Activated CD4-positive, alpha-beta T cell treated with anti-CD3 and anti-CD28 coated beads, Interleukin-2, amount 10 ng/mL, durations not matched to agents 7 days and 5 days (primary cell): ENCODE measurements at regions not wholly inside any gene's neighbourhood (a gene's known extent, or its start where the extent isn't known, plus 50 kb on each side); places are given as distances from the start of the nearest gene placed in this dataset.

ENCODE experiments used
- CTCF ChIA-PET: fragments of 350-600 bp; sonication (Branson Sonifier 250); formaldehyde crosslinking; loops from one replicate; lab custom pipeline; 2021; ENCODE audit warnings: antibody characterized with exemption; lab: Charles Lee
- POLR2A ChIA-PET: fragments of 350-600 bp; sonication (Branson Sonifier 250); formaldehyde crosslinking; loops from one replicate; lab custom pipeline; 2021; ENCODE audit warnings: antibody characterized with exemption; lab: Charles Lee
- DNase-seq: peaks from one replicate; pipeline ENCODE4 v3.0.0-alpha.2; 2020
- H3K27ac Mint-ChIP-seq: one replicate; pipeline ENCODE4 v1.8.0; 2021; ENCODE audit warnings: mild to moderate bottlenecking, moderate library complexity, mixed read lengths
- H3K27me3 Mint-ChIP-seq: one replicate; pipeline ENCODE4 v1.8.0; 2021; ENCODE audit warnings: mixed read lengths
- H3K36me3 Mint-ChIP-seq: one replicate; pipeline ENCODE4 v1.8.0; 2021; ENCODE audit warnings: low read depth, mixed read lengths
- H3K4me1 Mint-ChIP-seq: one replicate; pipeline ENCODE4 v1.8.0; 2021; ENCODE audit warnings: mixed read lengths
- H3K4me3 Mint-ChIP-seq: one replicate; pipeline ENCODE4 v1.8.0; 2021; ENCODE audit warnings: mild to moderate bottlenecking, moderate library complexity, mixed read lengths
- H3K9me3 Mint-ChIP-seq: one replicate; pipeline ENCODE4 v1.8.0; 2021; ENCODE audit warnings: mixed read lengths

DNA sequence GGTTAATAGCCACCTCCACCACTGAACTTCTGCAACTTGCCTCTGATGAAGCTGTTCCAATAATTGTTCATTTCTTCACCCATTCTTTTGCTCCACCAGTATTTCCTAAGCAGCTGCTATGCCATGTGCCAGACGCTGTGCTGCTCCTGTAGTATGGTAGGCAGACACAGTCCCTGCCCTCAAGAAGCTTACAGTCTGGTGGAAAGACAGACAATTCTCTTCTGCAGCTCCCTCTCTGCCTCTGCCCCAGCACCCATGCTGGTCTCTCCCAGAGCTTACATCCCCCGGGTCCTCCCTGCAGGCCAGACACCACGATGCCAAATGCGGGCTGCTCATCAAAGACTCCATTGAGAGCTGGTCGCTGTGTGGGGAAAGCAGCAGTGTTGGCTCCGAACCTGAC lies 111.6 kb upstream of the ESRRB start:
- peaks cover 5% of the 10 kb centered on the region for H3K27me3 Mint-ChIP-seq
- no peak overlapping the region for H3K27ac Mint-ChIP-seq
- H3K9me3 Mint-ChIP-seq = no peaks in the 10 kb centered on the region
- H3K36me3 Mint-ChIP-seq = no peaks in the 10 kb centered on the region
- H3K4me3 Mint-ChIP-seq = no peak overlapping the region
- POLR2A ChIA-PET = no interaction called here
- no peak for DNase-seq
- CTCF ChIA-PET = interaction anchor here (1.1 kb wide), 1 partner anchor 12 kb away, joined by 5 read pairs; no protein-coding TSS in a partner anchor
- no peaks in the 10 kb centered on the region for H3K4me1 Mint-ChIP-seq

DNA sequence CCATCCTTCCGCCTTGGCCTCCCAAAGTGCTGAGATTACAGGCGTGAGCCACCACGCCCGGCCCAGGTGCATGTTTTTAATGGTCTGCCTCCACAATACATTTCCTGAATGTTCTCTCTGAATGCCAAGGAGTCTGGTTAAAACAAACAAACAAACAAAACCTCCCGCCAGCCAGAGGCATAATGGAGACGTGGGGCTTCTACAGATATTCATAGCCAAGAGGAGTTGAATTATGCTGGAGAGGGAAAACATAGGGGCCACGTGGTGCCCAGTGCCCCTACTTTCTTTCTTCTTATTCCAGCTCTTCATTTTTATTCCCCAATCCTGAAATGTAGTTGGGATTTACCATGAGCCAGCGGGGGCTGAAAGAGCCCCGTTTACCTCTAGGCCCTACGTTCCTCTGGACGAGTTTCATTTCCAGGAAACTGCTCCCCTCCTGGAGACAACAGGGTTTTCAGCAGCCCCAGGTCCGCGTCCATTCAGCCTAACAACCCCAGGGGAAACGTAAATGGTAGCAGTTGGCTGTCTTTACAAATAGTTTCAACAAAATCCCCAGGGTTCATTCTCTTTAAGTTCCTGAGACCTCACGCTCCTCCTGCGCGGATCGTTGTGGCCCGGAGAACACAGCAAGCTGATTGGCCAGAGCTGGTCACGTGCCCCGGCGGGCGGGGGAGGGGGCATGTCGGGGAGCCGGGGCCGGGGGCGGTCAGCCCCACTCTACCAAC lies 108.5 kb upstream of the ESRRB start:
- Mint-ChIP-seq H3K36me3 (no peaks in the 10 kb centered on the region), H3K9me3 (no peaks in the 10 kb centered on the region), H3K27me3 (peaks cover 9% of the 10 kb centered on the region), H3K4me1 (no peaks in the 10 kb centered on the region), H3K4me3 (no peak overlapping the region), H3K27ac (no peak overlapping the region)
- peak; percentile 9 for DNase-seq
- ChIA-PET CTCF (interaction anchor here (1.0 kb wide), 1 partner anchor 8 kb away, joined by 3 read pairs; no protein-coding TSS in a partner anchor), POLR2A (no interaction called here)

- Mint-ChIP-seq H3K4me1 (no peaks in the 10 kb centered on the region), H3K9me3 (no peaks in the 10 kb centered on the region), H3K27ac (no peak overlapping the region), H3K36me3 (no peaks in the 10 kb centered on the region), H3K27me3 (peaks cover 9% of the 10 kb centered on the region), H3K4me3 (no peak overlapping the region)
- POLR2A ChIA-PET = no interaction called here
- CTCF ChIA-PET = interaction anchor here (1.0 kb wide), 1 partner anchor 9 kb away, joined by 3 read pairs; no protein-coding TSS in a partner anchor
- no peak for DNase-seq
These were observed 107.9 kb upstream of the ESRRB start for GRCh38 chr14:76268047-76268431.

DNA sequence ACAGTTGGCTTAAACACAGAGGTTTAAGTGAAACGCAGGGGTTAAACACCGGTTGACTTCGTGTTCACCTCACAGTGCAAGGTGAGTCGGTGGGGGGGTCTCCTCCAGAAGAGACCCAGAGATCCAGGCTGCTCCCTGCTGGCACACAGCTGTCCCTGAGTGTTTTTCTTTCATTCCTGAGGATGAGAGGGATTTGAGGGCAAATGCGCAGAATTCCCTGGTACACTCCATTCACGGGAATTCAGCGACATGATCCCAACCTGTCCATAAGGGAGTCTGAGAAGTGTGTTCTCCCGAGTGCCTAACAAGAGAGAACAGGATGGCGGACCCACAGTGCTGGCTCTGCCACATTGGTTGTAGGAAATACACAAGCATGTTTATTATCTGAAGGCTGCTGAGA lies 107.2 kb upstream of the ESRRB start:
- H3K4me3 Mint-ChIP-seq = no peak overlapping the region
- peaks cover 9% of the 10 kb centered on the region for H3K27me3 Mint-ChIP-seq
- POLR2A ChIA-PET = no interaction called here
- H3K27ac Mint-ChIP-seq = no peak overlapping the region
- CTCF ChIA-PET = no interaction called here
- no peaks in the 10 kb centered on the region for H3K4me1 Mint-ChIP-seq
- no peak for DNase-seq
- no peaks in the 10 kb centered on the region for H3K9me3 Mint-ChIP-seq
- no peaks in the 10 kb centered on the region for H3K36me3 Mint-ChIP-seq

DNA sequence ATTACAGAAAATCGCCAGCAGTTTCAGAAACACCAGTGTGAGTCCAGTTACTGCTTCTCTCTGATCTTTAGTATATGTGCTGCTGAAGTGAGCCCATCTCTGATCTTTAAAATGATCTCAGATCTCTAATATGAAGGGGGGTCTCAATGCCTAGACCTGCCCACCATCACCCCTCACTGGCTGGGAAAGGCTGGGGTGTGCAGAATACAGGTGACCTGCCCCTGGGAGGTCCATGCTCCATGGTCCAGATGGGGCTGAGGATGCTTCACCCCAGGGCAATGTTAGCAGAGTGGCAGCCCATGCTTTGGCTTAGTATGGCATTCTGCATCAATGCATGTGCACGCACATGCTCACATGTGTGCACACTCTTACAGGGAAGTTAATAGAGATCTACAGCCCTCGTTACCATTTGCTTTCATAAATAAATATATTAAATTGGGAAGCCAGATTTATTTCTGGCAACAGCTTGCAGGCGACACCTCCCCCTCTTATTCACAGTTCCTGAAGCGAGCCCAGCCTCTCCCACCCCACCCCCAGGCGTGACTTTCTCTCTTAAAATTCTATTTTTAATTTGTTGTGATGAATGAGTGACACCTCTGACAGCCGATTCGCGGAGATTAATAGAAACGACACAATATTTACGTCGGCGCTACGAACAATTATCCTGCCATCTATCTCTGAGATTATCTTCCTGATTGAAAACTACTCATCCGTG lies 104.7 kb upstream of the ESRRB start:
- peaks cover 9% of the 10 kb centered on the region for H3K27me3 Mint-ChIP-seq
- no peak for DNase-seq
- CTCF ChIA-PET = no interaction called here

DNA sequence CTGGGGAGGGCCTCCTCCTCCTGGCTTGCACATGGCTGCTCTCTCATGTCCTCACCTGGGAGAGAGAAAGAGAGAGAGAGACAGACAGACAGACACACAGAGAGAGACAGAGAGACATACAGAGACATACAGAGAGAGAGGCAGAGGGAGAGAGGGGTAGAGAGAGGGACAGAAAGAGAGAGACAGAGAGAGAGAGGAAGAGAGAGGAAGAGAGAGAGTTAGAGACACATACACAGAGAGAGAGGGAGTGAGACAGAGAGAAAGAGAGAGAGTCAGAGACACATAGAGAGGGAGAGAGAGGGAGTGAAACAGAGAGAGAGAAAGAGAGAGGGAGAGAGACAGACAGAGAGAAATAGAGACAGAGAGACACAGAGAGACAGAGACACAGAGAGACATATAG lies 103.6 kb upstream of the ESRRB start:
- H3K4me3 Mint-ChIP-seq = no peak overlapping the region
- POLR2A ChIA-PET = no interaction called here
- peaks cover 9% of the 10 kb centered on the region for H3K27me3 Mint-ChIP-seq
- no peaks in the 10 kb centered on the region for H3K9me3 Mint-ChIP-seq
- CTCF ChIA-PET = no interaction called here
- H3K36me3 Mint-ChIP-seq = no peaks in the 10 kb centered on the region
- no peak overlapping the region for H3K27ac Mint-ChIP-seq
- no peak for DNase-seq
- H3K4me1 Mint-ChIP-seq = no peaks in the 10 kb centered on the region

More for the DNA sequence above, 104.7 kb upstream of the ESRRB start:
- Mint-ChIP-seq H3K4me1 (no peaks in the 10 kb centered on the region), H3K4me3 (no peak overlapping the region), H3K36me3 (no peaks in the 10 kb centered on the region), H3K9me3 (no peaks in the 10 kb centered on the region), H3K27ac (no peak overlapping the region)
- POLR2A ChIA-PET = no interaction called here

DNA sequence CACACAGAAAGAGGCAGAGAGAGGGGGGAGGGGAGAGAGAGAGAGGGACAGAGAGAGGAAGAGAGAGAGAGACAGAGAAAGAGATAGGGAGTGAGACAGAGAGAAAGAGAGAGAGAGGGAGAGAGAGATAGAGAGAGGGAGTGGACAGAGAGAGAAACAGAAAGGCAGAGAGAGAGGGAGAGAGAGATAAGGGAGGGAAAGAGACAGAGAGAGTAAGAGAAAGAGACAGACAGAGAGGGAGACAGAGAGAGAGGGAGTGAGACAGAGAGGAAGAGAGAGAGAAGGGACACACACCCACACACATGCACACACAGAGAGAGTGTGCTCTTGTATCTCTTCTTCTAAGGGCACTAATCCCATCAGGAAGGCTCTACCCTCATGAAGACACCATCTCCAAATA lies 103.2 kb upstream of the ESRRB start:
- H3K36me3 Mint-ChIP-seq = no peaks in the 10 kb centered on the region
- peaks cover 9% of the 10 kb centered on the region for H3K27me3 Mint-ChIP-seq
- H3K4me3 Mint-ChIP-seq = no peak overlapping the region
- DNase-seq = no peak
- H3K4me1 Mint-ChIP-seq = no peaks in the 10 kb centered on the region
- H3K9me3 Mint-ChIP-seq = no peaks in the 10 kb centered on the region
- ChIA-PET POLR2A (no interaction called here), CTCF (no interaction called here)
- H3K27ac Mint-ChIP-seq = no peak overlapping the region

- no peak for DNase-seq
- no peaks in the 10 kb centered on the region for H3K4me1 Mint-ChIP-seq
These were observed 102.6 kb upstream of the ESRRB start for GRCh38 chr14:76273346-76273745.

DNA sequence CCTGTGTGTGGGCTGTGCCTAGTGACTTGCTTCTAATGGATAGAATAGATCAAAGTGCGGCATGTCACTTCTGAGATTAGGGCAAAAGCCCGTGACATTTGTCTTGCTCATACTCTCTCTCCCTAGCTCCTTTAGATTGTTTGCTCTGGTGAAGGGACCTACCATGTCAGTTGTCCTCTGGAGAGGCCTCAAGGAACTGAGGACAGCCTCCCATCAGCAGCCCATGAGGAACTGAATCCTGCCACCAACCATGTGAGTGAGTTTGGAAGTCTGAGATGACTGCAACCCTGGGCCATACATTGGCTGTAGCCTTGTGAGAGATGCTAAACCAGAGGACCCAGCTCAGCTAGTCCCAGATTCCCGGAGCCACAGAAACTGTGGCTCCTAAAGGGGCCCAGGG lies 101.6 kb upstream of the ESRRB start:
- POLR2A ChIA-PET = no interaction called here
- Mint-ChIP-seq H3K36me3 (no peaks in the 10 kb centered on the region), H3K4me3 (no peak overlapping the region), H3K27ac (no peak overlapping the region), H3K27me3 (peaks cover 4% of the 10 kb centered on the region), H3K4me1 (no peaks in the 10 kb centered on the region), H3K9me3 (no peaks in the 10 kb centered on the region)
- CTCF ChIA-PET = no interaction called here
- no peak for DNase-seq

More at GRCh38 chr14:76273346-76273745, 102.6 kb upstream of the ESRRB start:
- CTCF ChIA-PET = no interaction called here
- Mint-ChIP-seq H3K36me3 (no peaks in the 10 kb centered on the region), H3K27me3 (peaks cover 9% of the 10 kb centered on the region), H3K4me3 (no peak overlapping the region), H3K9me3 (no peaks in the 10 kb centered on the region), H3K27ac (no peak overlapping the region)
- POLR2A ChIA-PET = no interaction called here

- ChIA-PET POLR2A (no interaction called here), CTCF (no interaction called here)
- Mint-ChIP-seq H3K36me3 (no peaks in the 10 kb centered on the region), H3K4me1 (no peaks in the 10 kb centered on the region), H3K27ac (no peak overlapping the region), H3K27me3 (no peaks in the 10 kb centered on the region), H3K4me3 (no peak overlapping the region), H3K9me3 (no peaks in the 10 kb centered on the region)
- DNase-seq = no peak
These were observed 98.3 kb upstream of the ESRRB start for GRCh38 chr14:76277586-76278130.

DNA sequence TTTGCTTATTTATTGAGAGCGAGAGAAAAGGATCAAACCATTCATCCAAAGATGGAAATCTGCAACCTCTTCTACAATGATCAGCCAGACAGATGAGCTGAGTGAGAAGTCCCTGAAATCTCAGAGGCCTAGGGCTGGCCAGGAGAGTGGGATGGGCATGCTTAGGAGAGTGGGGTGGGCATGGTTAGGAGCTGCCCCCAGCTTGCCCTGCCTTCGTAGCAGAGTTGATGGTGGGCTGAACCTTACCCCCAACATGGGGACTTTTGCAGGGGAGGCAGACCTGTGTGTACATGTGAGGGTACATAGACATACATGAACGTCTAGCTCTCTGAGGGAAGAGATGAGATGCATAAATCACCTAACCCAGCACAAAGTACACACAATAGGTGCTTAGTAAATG lies 95.7 kb upstream of the ESRRB start:
- Mint-ChIP-seq H3K4me3 (no peak overlapping the region), H3K36me3 (no peaks in the 10 kb centered on the region), H3K27ac (no peak overlapping the region), H3K9me3 (no peaks in the 10 kb centered on the region), H3K27me3 (peaks cover 11% of the 10 kb centered on the region), H3K4me1 (no peaks in the 10 kb centered on the region)
- ChIA-PET CTCF (no interaction called here), POLR2A (no interaction called here)
- DNase-seq = no peak

DNA sequence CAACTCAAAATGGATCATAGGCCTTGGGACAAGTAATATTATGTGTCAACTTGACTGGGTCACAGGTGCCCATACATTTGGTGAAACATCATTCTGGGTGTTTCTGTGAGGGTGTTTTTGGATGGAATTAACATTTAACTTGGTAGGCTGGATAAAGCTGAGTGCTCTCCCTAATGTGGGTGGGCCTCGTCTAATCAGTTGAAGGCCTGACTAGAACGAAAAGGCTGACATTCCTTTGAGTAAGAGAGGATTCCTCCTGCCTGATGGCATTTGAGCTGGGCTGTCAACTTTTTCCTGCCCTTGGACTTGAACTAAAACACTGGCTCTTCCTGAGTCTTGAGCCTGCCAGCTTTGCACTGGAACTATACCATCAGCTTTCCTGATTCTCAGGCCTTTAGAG lies 93.4 kb upstream of the ESRRB start:
- POLR2A ChIA-PET = interaction anchor here (0.6 to 0.7 kb wide), 2 partner anchors 51 to 139 kb away, joined by 3 to 4 read pairs; no protein-coding TSS in a partner anchor
- CTCF ChIA-PET = no interaction called here
- no peak overlapping the region for H3K4me3 Mint-ChIP-seq
- no peaks in the 10 kb centered on the region for H3K4me1 Mint-ChIP-seq
- no peak for DNase-seq
- H3K27me3 Mint-ChIP-seq = peaks cover 15% of the 10 kb centered on the region
- no peak overlapping the region for H3K27ac Mint-ChIP-seq
- no peaks in the 10 kb centered on the region for H3K36me3 Mint-ChIP-seq
- no peaks in the 10 kb centered on the region for H3K9me3 Mint-ChIP-seq

DNA sequence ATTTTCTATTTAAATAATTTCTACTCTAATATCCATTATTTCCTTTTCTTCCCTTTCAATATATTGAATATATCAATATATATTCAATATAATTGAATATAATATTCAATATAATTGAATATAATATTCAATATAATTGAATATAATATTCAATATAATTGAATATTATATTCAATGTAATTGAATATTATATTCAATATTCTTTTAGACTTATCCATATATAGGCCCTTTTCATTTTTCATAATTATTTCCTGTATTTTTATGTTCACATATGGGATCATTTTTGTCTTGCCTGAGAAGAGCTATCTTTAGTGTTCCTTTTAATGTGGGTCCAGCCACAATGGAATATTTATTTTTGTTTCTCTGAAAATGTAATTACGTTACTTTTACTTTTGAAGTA lies 88.9 kb upstream of the ESRRB start:
- ChIA-PET CTCF (no interaction called here), POLR2A (no interaction called here)
- H3K36me3 Mint-ChIP-seq = no peaks in the 10 kb centered on the region
- H3K4me3 Mint-ChIP-seq = no peak overlapping the region
- H3K4me1 Mint-ChIP-seq = no peaks in the 10 kb centered on the region
- H3K9me3 Mint-ChIP-seq = no peaks in the 10 kb centered on the region
- DNase-seq = no peak
- H3K27me3 Mint-ChIP-seq = peaks cover 18% of the 10 kb centered on the region
- H3K27ac Mint-ChIP-seq = no peak overlapping the region
